GM18909 (cell line): ENCODE measurements at regions not wholly inside any gene's neighbourhood (a gene's known extent, or its start where the extent isn't known, plus 50 kb on each side); places are given as distances from the start of the nearest gene placed in this dataset.

Experiments used
- ATAC-seq: cut with Tn5 transposase; IDR thresholded peaks from one replicate; pipeline ENCODE4 v1.9.1; 2021; ENCODE audit warnings: mild to moderate bottlenecking; ENCODE audit not compliant: unreplicated experiment, poor library complexity

DNA sequence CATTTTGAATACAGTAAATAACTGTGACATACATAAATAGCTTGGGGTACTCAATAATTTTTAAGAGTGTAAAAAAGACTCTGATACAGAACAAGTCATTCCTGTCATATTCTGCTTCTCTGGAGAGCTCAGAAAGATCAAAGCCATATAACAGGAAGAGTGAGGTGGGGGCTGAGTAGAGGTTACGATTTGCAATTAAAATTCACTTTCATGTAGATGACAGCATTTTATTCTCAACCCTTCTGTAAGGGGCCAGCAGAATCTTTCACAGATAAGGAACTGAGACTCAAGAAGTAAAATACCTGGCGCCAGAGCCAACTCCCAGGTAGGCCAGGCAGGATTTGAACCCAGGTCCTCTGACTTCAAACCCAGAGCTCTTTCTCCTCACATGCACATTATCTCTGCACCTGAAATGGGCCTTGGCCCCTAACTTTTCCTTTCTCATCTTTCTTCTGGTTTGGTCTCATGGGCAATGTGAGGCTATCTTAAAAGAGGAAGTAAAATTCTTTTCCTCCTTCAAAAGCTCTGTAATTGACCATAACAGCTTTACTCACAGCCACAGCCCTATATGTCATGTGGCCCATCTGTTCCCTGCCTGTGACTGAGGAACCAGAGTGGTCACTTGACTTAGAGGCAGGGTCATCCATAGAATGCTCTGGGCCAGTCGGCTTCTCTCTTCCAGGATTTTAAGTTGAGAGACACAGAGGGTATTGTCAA lies 80.9 kb upstream of the SYT6 start:
- ATAC-seq: no peak

DNA sequence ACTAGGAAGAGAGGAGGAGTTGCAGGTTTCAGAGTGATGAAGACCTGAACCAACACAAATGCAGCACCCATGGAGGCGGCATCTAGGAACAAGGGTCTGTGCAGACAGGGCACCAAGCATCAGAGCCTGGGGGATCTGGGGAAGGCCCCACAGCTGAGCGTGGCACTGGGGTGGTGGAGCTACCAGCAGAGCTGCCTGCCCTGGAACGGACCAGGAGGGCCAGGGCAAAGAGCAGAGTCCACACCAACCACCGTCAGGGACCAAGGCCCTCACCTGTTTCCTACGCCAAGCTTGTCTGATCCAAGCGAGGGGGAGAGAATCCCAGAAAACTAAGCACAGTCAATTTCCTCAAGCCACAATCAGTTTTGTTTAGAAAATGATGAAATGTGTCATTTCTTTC lies 79.0 kb upstream of the SYT6 start:
- ATAC-seq: no peak

DNA sequence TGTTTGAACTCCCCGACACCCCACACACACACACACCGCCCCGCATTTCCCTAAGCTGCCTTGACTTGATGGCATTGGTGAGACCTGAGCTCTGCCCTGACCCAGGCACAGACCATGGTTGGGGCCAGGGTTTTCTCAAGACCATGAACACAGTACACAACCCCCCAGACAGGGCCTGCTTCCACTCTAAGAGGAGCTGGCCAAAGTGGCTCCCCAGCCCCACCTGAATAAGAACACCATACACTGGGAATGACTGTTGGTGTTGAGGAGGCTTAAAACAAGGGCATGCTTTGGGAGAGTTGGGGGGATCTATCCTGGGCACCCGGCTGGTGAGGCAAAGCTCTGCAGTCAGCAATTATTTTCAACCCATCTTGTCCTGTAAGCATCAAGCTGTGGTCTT lies 77.6 kb upstream of the SYT6 start:
- ATAC-seq: no peak

DNA sequence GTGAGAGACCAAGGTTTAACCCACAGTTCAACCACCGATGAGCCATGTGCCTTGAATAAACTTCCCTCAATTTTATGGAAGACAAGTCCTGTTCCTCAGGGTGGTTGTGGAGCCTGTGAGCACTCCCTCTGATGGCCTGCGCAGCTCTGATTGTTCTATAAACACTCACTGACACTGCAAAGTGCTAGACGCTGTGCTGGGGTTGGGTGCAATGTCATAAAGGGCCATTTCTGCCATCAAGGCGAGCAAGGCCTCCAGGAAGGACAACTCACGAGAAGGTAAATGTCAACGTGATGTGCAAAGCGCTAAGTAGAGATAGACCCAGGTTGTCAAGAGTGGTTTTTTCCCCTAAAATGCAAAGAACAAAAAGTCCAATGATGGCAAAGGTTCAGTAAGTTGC lies 75.7 kb upstream of the SYT6 start:
- ATAC-seq: no peak

DNA sequence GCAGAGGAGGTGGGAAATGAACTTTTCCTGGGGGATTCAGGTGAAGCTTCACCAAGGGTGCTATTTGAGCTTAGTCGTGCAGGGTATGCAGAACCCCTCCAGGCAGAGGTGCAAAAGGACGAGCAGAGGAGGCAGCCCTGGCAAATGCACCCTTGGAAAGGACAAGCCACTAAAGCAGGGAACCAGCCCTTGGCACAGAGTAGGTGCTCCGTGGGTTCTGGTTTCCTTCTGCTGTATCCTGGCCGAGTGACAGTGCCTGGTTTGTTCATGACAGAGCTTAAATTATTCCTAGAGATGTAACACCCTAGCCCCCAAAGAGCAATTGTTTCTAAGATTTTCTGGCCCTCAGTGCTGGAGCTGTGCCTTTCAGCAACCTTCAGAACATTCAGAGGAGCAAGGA lies 73.4 kb upstream of the SYT6 start:
- ATAC-seq: no peak

DNA sequence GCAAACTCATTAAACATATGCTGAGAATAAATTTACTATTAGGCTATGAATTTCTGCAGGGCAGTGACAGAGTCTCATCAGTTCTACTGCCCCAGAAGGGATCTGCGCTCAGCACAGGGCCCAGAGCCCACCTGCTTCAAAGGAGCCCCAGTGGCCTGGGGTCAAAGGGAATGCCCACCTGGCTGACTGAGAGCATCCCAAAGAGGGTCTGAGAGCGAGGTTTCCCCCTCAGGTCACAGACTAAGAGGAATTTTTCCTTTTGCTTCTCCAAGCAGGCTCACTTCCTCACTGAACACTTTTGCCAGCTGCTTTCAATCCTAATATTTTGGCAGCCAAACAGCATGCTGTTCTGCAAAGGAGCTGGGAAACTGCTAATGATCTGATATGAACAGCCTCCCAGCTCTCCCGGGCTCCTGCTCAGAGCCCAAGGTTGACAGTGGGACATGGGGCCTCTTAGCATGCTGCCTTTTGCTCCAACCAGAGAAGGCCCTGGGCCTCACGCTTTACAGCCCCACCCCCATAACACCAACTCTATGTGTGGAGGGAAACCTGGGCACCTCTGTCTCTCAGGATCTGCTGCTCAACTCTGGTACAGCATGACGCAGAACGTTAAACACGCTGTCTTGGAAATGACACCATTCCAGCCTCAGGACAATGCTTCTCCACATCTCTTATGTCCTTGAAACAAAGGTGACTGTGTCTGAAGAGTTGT lies 70.7 kb upstream of the SYT6 start:
- ATAC-seq: no peak

DNA sequence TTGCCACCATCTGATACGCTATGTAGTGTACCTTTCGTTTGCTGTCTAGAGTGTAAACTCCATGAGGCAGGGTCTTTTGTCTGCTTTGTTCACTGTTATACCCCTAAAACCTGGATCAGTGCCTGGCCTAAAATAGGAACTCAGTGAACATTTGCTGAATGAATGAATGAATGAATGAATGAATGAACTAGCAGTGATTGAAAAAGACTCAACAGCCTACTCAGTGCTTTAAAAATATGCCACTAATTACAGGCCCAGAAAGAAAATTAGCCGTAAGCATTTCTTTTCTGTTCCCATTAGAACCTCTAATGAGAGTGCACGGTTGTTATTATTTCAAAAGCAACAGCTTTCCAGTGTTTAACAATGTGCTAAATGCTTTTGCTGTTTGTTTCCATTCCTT lies 69.3 kb upstream of the SYT6 start:
- no peak for ATAC-seq

DNA sequence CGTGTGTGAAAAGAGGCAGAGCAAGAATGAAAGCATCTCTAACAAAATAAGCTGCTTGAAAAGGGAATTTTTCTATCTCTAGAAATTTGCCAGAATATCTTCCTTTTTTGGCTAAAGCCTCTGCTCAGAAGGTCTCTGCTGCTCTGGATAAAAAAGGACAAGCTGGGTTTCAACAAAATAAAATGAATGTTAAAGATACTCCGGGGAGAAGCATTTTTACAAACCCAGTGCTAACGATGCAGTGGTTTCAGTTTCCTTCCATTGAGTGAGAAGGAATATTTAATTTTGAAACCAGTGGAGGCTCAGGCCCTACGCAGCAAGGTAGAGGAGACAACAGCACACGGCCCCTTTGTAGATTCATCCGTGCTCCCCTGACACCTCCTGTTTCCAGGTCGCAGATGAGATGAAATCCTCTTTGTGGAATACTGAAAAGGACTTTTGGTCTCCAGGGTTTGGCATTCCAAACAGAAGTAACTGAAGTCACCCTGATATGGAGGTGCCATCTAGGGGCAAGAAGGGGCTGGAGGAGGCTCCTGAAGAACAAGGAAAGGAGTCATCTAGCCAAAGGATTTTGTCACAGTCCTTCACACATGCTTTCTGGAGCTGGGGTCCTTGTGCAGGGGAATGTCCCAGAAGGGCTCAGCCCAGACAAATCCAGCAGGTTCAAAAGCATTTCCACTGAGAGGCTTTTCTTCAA lies 65.7 kb upstream of the SYT6 start:
- no peak for ATAC-seq

DNA sequence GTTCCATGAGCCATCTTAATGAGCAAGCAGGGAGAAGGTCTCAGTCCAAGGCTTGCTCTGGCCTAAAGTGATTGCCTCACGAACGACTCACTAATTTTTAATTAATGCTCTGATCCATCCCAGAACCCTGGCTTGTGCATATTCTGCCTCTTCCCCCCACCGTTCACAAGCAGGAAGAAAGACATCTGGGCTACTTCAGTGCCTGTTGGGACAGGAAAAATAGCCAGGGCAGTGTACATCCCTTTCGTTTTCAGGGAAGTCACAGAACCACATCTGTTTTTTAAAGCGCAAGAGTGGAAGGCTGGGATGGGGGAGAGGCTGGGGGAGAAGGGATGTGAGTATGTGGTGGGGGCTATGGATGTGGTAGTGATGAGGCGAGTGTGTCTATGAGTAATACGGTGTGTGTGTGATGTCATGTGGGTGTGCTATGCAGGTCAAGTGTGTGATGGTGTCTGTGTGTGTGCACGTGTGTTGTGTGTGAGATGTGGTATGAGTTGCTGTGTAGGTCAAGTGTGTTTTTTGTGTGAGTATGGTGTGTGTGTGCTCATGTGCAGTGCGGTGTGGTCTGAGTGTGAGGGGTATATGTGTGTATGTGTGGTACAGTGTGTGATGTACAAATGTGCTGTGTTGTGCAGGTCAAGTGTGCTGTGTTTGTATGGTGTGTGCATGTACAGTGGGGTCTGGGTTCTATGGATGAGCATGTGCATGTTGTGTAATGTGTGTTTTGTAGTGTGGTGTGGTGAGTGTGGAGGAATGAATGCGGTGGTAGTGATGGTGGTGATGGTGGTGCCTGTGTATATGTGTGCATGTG lies 64.9 kb upstream of the SYT6 start:
- no peak for ATAC-seq

DNA sequence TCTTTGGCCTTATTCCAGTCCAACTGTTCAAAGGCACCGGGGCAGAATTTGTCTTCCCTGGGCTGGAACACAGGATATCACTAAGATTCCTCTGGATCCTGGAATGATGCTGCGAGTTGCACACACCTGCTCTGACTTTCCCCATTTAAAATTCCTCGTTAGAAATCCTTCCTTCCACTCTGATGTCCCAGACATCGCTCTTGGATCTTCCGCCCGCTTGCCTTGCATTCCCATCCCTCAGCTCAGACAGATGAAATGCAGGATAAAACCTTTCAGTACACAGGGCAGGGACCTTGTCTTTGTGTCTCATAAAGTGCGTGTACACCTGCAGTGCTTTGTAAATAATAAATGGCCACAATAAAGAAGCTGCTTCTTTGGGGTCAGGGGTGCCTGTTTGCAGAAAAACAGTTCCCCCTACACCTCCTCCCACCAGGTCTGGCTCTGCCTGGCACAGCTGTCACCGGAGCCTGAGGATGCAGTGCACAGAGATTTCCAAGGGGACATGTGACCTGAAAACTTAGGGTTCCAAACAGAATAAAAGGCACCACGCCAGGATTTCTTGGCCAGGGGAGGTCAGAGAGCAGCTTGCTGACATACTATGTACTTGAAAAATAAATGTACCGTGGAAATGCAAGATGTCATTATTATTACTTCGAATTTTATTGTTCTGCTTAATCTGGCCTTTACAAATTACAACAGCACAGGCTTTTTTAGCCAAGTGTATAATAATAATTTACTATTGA lies 62.9 kb upstream of the SYT6 start:
- ATAC-seq: no peak

DNA sequence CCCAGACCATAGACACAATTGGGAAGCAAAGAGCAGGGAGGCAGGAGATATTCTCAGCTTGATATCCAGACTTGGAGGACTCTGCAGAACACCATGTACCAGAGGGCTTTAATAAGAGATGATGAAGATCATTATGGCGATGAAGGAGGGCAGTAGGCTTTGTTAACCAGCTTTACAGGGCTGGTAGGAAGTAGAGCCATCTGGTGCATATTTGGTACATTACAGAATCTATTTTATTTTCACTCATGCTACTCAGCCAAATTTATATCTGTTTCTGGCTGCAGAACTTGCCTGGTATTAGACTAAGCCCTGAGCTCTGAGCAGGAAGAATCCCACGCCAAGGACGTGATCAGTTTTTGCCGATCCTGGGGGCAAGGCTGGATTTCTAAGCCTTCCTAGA lies 61.8 kb upstream of the SYT6 start:
- ATAC-seq: no peak

DNA sequence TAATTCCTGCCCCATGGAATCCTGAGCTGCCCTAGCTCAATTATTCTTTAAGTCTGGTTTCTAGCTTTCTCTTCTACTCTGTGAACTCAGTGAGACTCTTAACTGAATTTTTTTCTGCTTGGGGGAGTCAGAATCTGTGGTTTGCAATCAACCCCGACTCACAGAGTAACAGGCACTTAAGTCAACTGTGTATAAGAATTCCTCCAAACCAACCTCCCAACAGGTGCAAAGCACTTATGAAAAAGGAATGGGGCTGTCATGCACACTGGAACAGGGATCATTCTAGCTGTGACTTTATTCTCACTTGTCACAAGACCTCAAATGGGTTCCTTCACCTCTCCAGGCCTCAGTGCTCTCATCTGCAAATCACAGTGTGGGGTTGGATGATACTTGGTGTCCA lies 60.3 kb upstream of the SYT6 start:
- no peak for ATAC-seq

DNA sequence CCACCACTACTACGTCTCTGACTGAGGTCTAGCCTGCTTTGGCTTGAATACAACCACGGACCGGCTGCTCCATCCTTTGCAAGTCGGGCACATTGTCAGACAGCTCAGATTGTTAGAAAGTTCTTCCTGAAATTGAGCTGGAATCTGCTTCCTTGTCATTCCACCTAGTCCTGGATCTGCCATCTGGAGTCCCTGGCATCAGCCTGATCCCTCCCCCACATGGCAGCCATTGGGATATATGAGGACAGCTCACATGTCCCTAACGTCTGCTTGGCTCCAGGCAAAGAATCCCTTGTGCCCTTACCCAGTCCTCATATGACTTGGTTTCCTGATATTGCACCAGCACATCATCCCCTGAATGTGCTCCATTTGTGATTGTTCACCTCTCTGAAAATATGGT lies 56.3 kb upstream of the SYT6 start:
- no peak for ATAC-seq

DNA sequence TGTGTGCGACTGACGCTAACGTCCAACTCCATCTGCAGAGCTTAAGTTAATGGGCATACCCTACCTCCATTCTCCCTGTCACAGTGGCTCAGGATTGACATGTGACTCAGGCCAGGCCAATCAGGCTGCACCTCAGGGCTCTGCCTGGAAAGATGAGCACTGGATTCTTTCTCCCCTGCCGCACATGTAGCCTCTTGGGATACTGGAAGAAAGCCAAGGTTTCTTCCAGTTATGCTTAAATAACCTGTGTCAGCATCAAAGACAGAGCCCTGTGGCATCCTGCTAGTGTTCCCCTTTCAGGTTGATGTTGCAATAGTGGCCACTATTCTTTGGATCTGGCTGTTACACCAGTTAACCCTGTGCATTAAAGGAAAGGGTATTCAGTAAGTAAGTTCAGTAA lies 55.0 kb upstream of the SYT6 start:
- no peak for ATAC-seq

DNA sequence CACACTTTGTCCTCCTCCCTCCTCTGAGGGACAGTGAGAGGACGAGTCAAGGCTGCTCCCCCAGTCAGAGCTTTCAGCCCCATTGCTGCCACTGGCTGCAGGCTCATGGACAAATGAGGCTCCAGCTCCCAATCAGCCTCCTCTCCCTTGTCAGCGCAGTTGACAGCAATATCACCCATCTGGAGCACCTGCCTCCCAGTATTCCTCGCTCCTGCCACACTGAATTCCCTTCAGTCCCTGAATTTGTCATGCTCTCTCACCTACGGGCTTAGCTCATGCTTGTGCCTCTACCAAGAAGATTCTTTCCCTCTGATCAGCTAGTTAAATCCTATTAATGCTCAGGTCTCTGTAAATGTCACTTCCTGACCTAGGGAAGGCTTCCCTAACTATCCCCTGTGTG lies 54.4 kb upstream of the SYT6 start:
- ATAC-seq: no peak

DNA sequence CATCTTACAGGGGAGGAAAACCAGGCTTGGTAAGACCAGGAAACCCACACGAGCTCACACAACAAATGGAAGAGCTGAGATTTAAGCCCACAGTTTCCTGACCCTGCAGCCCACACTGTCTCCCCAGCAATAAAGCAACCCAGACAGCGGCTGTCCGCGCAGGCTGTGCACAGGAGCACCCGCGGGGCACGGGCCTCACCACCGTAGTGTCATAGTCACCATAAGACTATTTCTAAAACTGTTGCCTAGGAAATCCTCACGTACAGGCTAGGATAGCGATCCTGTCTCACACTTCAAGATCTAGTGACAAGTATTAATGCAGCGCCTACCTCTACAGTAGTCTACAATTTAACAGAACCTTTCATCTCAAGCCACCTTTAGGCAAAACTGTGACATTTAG lies 54.0 kb upstream of the SYT6 start:
- no peak for ATAC-seq

DNA sequence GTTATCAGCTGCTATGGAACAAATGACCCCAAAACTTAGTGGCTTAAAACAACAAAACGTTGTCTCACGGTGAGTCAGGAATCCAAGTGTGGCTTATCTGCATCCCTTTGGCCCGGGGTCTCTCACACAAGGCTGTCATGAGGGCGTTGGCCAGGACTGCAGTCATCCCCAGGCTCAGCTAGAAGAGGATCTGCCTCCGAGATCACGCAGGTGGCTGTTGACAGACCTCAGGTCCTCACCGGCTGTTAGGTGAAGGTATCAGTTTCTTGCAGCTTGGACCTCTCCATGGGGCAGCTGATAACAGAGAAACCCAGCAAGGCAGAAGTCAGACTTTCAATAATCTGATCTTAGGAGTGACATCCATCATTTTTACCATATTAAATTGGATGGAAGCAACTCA lies 52.7 kb upstream of the SYT6 start:
- ATAC-seq: no peak

DNA sequence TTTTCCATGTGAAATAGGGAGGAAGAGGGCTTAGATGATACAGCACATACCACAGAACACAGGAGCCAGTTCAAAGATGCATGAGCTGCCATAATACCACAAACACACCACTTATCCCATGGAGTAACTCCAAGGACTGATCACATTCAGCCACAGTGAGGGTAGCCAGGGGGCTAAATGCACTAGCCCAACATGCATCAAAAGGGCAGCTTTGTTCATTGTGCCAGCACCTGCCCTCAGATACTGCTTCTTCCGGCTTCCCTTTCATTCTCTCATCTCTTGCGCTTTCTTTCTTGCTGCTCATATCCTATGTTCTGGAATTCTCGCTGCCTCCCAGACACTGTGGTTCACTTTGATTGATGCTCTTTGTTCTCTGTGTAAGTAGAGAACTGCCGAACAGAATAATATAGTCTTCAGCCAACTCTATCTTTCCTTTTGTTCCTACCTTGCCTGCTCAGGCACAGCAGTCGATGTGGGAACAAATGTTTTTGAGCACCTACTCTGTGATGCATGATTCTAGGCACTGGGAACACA lies 50.0 kb upstream of the SYT6 start:
- no peak for ATAC-seq
